ENCODE measurements at regions not wholly inside any gene's neighbourhood (a gene's known extent, or its start where the extent isn't known, plus 50 kb on each side); places are given as distances from the start of the nearest gene placed in this dataset.
"Not testable (repeated sequence)": the region's sequence is repeated elsewhere in the genome, so short reads cannot be mapped to it uniquely, and the experiment has no call there.

- Histone ChIP-seq H3K36me3 (no peaks in the 10 kb centered on the region), H3K4me1 (no peaks in the 10 kb centered on the region), H3K27me3 (no peaks in the 10 kb centered on the region), H3K9me3 (peaks cover 0 to 12% (median 0%) of the 10 kb centered on the region in 4 donors), H3K27ac (no peak overlapping the region), H3K4me3 (no peak overlapping the region)
- TF ChIP-seq POLR2A (IDR thresholded peaks at IDR 0.05) (no peak), EP300 (IDR thresholded peaks at IDR 0.05) (no peak)
- TF ChIP-seq, protein P1, sequence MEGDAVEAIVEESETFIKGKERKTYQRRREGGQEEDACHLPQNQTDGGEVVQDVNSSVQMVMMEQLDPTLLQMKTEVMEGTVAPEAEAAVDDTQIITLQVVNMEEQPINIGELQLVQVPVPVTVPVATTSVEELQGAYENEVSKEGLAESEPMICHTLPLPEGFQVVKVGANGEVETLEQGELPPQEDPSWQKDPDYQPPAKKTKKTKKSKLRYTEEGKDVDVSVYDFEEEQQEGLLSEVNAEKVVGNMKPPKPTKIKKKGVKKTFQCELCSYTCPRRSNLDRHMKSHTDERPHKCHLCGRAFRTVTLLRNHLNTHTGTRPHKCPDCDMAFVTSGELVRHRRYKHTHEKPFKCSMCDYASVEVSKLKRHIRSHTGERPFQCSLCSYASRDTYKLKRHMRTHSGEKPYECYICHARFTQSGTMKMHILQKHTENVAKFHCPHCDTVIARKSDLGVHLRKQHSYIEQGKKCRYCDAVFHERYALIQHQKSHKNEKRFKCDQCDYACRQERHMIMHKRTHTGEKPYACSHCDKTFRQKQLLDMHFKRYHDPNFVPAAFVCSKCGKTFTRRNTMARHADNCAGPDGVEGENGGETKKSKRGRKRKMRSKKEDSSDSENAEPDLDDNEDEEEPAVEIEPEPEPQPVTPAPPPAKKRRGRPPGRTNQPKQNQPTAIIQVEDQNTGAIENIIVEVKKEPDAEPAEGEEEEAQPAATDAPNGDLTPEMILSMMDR (IDR thresholded peaks at IDR 0.05) = no peak
- 81 to 85% methylated on average over 10 of the region's 10 CpGs for WGBS, 2 donors
- no peak for DNase-seq (ENCODE audit: low spot score in 2 of 2)
Measured at GRCh38 chr17:5922476-5922875, 147.7 kb upstream of the WSCD1 start.

DNA sequence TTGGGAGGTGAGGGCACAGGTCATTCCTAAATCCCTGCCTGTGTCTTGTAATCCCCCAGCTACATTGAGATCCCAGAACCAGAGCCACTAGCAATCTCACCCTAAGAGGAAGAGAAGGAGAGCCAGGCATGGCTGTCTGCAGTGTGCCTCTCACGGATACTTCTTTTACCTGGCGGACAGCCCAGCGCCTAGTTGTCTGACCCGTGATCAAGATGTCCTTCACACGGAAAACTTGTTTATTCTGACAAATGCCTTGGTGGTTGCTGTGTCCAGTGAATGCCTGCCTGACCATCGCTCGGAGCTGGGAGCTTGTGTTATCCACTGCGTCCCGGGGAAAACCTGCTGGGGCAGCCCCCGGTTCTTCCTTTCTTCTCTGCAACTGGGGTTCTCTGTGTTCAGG is 140.5 kb upstream of the WSCD1 start:
- H3K9me3 ChIP-seq = peaks cover 0 to 17% (median 0%) of the 10 kb centered on the region in 4 donors
- no peak for DNase-seq (ENCODE audit: low spot score in 2 of 2)
- 91 to 96% methylated on average over 10 of the region's 10 CpGs for WGBS, 2 donors
- no peaks in the 10 kb centered on the region for H3K4me1 ChIP-seq
- H3K27me3 ChIP-seq = no peaks in the 10 kb centered on the region
- TF ChIP-seq EP300 (IDR thresholded peaks at IDR 0.05) = no peak
- no peak for TF ChIP-seq POLR2A (IDR thresholded peaks at IDR 0.05)
- TF ChIP-seq, protein P1 (IDR thresholded peaks at IDR 0.05) = no peak
- H3K36me3 ChIP-seq = no peaks in the 10 kb centered on the region
- no peak overlapping the region for H3K27ac ChIP-seq
- no peak overlapping the region for H3K4me3 ChIP-seq

- H3K4me3 ChIP-seq; H3K36me3 ChIP-seq; H3K4me1 ChIP-seq; DNase-seq (ENCODE audit: low spot score in 2 of 2); H3K27me3 ChIP-seq; H3K27ac ChIP-seq: not testable (repeated sequence)
- WGBS, 2 donors = 91 to 96% methylated on average over 1 of the region's 1 CpG
- peaks cover 0 to 22% (median 0%) of the 10 kb centered on the region in 4 donors for H3K9me3 ChIP-seq
Measured at GRCh38 chr17:5930555-5930954, 139.6 kb upstream of the WSCD1 start.

GRCh38 chr17:5931616-5932015 is 138.6 kb upstream of the WSCD1 start:
- no peak for TF ChIP-seq EP300 (IDR thresholded peaks at IDR 0.05)
- TF ChIP-seq POLR2A (IDR thresholded peaks at IDR 0.05) = no peak
- TF ChIP-seq, protein P1 (IDR thresholded peaks at IDR 0.05) = no peak
- 24 to 28% methylated on average over 9 of the region's 9 CpGs for WGBS, 2 donors
- no peaks in the 10 kb centered on the region for H3K27me3 ChIP-seq
- no peak overlapping the region for H3K27ac ChIP-seq
- no peaks in the 10 kb centered on the region for H3K4me1 ChIP-seq
- H3K9me3 ChIP-seq = peaks cover 0 to 25% (median 0%) of the 10 kb centered on the region in 4 donors
- H3K36me3 ChIP-seq = no peaks in the 10 kb centered on the region
- H3K4me3 ChIP-seq = no peak overlapping the region
- DNase-seq (ENCODE audit: low spot score in 2 of 2) = no peak

DNA sequence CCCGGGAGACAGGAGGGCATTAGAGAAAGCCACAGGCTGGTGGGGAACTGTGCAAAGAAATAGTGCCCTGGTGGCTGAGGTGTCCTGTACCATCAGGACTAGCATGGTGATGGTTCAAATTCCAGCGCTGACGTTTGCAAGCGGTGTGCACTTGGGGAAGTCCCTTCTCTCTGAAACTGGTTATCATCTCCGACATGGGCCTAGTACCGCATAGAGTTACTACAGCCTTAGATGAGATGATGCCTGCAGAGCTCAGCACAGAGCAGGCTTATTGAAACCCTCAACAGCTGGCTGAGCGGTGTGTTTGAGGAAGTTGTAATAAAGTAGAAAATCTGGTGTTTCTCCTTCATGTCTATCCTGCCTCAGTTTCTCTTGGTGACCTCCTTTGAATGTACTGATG is 136.7 kb upstream of the WSCD1 start:
- Histone ChIP-seq H3K27ac (no peak overlapping the region), H3K36me3 (no peaks in the 10 kb centered on the region), H3K4me3 (no peak overlapping the region), H3K4me1 (no peaks in the 10 kb centered on the region), H3K9me3 (peaks cover 0 to 31% (median 0%) of the 10 kb centered on the region in 4 donors), H3K27me3 (no peaks in the 10 kb centered on the region)
- no peak for DNase-seq (ENCODE audit: low spot score in 2 of 2)
- TF ChIP-seq, protein P1 (IDR thresholded peaks at IDR 0.05) = no peak
- no peak for TF ChIP-seq EP300 (IDR thresholded peaks at IDR 0.05)
- no peak for TF ChIP-seq POLR2A (IDR thresholded peaks at IDR 0.05)
- WGBS, 2 donors = 73 to 75% methylated on average over 7 of the region's 7 CpGs

- Histone ChIP-seq H3K4me3 (no peak overlapping the region), H3K4me1 (no peaks in the 10 kb centered on the region), H3K36me3 (no peaks in the 10 kb centered on the region), H3K27me3 (no peaks in the 10 kb centered on the region), H3K9me3 (peaks cover 0 to 21% (median 0%) of the 10 kb centered on the region in 4 donors), H3K27ac (no peak overlapping the region)
- DNase-seq (ENCODE audit: low spot score in 2 of 2) = no peak
- 66 to 87% methylated on average over 5 of the region's 5 CpGs for WGBS, 2 donors
- no peak for TF ChIP-seq POLR2A (IDR thresholded peaks at IDR 0.05)
- no peak for TF ChIP-seq EP300 (IDR thresholded peaks at IDR 0.05)
- TF ChIP-seq, protein P1 (IDR thresholded peaks at IDR 0.05) = no peak
Measured at GRCh38 chr17:5941258-5941657, 128.9 kb upstream of the WSCD1 start.

Data from tibial nerve (tissue), 4 donors.